ENCODE measurements at regions not wholly inside any gene's neighbourhood (a gene's known extent, or its start where the extent isn't known, plus 50 kb on each side); places are given as distances from the start of the nearest gene placed in this dataset.
A peak's percentile ranks its signal among the peaks of the same experiment; 100 is the strongest.

DNA sequence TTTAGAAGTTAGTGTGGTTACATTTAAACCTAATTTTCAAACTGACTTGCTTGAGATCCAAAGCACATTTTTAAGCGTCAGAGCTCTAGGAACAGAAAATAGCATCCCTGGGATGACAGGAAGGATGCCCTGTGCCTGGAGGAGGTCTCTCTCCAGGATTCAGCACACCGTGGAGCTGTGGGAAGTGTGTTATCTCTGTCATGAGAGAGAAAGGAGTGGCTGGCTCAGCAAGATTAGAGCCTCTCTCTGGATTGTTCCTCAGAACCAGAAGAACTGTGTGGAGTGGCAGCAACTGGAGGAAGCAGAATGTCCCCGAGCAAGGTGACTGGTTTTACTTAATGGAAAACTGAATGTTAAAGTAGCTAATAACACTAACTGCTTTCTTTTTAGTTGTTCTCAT, 233.6 kb upstream of the TGFBR2 start:
- DNase-seq: no peak

DNA sequence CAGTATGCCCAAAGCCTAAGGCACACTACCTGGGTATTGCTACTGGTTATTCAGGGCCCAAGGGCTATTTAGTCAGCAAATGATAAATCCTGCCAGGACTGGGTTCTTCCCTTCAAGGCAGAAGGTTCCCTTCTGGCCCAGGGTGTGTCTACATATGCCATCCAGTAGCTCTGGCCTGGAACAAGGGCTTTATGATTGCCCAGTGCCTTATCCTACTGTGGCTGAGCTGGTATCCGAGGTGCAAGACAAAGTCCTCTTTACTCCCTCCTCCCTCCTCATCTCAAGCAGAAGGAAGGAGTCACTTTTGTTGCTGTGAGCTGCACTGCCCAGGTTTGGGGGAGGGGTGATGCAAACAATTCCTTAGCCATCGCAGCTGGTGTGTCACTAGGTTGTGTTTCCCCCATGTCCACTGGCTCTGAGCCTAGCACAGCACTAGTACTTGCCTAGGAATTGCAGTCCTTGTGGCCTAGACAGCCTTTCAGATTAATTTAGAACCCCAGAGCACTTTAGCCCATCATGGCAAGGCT, 221.8 kb upstream of the TGFBR2 start:
- no peak for DNase-seq

DNA sequence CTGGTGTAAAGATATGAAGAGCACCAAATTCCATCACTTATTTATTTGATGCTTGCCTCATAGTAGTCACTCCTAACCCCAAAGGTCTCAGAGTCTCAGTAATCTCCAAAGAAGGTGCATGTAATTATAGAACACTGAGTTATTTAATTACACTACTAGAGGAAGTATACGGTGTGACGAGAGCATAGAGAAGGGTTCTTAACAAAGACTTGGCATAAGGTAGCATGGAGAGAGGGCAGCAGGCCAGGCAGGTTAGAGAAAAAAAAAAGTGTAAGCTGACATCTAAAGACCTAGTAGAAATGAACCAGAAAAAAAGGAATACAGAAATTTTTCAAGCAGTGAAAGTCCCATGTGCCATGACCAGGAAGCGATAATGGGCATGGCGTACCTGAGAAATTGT, 213.3 kb upstream of the TGFBR2 start:
- no peak for DNase-seq

DNA sequence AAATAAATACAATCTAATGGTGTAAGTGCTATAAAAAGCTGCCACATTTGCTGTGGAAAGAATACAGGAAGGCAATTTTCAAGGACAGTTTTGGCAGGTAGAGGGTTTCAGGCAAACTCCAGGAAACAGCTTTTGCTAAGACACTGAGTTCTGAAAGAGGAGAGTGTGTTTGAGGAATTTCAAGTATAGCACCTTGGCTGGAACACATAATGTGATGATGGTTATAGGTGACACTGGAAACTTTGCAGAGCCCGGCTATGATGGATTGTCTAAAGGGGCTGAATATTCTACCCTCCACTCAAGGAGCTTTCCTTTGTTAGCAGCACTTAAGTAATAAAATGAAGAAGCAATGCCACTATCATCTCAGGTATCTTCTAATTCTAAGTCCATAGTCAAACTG, 209.4 kb upstream of the TGFBR2 start:
- DNase-seq: no peak

DNA sequence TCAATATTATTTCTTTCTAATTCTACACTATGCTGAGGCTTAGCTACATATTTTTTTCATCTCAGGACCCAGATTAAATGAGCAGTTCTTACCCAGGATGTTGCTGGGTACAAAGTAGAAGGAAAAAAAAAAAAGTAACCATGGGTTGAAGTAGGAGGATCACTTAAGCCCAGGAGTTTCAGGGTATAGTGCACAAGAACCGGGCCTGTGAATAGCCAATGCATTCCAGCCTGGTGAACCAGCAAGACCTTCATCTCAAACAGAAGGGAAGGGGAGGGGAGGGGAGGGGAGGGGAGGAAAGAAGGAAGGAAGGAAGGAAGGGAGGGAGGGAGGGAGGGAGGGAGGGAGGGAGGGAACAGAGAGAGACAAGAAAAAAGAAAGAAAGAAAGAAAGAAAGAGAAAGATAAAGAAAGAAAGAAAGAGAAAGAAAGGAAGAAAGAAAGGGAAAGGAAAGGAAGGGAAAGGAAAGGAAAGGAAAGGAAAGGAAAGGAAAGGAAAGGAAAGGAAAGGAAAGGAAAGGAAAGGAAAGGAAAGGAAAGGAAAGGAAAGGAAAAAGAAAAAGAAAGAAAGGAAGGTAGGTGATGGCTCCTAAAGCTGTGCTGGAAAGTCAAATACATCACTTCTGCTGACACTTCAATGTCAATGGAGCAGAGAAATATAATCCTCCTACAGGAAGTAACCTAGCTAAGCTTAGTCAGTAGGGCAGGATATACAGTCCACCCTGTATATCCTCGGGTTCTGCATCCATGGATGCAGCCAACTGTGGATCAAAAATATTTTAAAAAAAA, 206.8 kb upstream of the TGFBR2 start:
- peak; percentile 35 for DNase-seq

DNA sequence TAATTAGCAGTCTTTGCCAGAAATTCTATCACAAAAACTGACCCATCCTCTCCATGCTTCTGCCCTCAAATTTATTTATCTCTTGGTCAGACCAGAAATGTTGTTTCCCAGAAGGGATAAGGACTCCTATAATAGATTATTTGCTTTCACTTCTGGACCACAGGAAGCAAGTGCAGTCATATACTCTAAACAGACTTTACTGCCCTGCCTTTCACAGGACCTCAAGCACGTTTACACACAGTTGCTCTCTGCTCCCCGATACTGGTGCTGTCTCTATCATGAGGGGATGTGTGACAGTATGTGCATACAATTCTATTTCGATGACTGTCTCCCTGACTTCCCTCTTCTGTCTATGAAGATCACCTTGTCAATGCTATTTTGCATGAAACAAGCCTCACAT, 205.5 kb upstream of the TGFBR2 start:
- DNase-seq: no peak

DNA sequence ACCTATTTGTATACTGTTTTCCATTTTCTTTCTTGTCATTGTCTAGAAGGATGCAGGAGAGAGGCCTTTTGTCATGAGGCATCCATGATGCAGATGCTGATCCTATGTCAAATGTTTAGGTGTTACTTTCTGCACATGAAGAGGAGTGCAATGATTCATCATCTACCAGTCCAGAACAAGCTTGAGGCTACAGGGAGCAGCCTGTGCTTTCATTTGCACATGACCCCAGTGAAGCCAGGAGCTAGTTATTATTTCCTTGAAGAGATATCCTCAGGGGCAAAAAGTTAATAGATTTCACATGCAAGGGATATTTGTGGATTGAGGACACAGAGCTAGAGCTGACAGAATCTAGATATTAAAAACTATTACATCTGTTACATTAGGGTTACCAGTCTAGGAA, 204.4 kb upstream of the TGFBR2 start:
- peak; percentile 63 for DNase-seq

DNA sequence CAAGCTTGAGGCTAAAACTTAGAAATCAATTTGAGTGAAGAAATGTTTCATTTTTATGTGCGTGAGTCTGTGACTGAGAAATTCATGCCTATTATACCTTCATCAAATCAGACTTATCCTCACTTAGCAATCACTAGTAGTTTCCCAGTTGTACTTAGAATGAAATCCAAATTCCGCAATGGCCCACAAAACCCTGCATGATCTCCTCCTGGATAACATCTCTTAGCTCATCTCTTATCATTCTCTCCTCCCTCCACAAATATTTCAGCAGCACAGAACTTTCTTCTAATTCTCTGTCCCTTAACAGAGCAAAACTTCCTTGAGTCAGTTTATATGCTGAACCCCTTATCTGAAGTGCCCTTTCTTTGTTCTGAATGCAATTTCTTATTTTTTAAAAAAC, 198.8 kb upstream of the TGFBR2 start:
- no peak for DNase-seq

DNA sequence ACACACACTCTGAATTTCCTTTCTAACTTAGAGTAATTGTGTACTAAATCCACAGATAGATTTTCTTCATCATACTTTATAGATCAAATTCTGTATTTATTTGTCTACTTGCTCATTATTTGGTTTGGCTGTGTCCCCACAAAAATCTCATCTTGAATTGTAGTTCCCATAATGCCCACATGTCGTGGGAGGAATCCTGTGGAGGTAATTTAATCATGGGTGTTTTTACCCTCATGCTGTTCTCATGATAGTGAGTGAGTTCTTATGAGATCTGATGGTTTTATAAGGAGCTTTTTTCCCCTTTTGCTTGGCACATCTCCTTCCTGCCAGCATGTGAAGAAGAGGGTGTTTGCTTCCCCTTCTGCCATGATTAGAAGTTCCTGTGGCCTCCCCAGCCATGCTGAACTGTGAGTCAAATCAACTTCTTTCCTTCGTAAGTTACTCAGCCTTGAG, 198.3 kb upstream of the TGFBR2 start:
- no peak for DNase-seq

DNA sequence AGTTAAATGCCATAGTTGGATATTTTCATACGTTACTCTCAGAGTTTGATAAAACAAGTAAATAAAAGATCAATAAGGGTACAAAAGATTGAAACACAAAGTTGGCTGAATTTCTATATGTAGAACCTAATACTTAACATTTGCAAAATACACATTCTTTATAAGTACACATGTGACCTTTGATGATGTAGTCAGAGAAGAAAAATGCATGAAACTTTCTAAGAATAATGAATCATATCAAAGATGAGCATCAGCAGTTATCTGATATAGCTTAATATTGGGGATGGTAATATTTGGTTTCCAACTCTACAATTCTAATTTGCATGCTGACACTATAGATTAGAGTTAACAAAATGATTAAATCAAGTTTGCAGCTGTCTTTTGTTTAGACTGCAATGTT, 188.0 kb upstream of the TGFBR2 start:
- peak; percentile 59 for DNase-seq

DNA sequence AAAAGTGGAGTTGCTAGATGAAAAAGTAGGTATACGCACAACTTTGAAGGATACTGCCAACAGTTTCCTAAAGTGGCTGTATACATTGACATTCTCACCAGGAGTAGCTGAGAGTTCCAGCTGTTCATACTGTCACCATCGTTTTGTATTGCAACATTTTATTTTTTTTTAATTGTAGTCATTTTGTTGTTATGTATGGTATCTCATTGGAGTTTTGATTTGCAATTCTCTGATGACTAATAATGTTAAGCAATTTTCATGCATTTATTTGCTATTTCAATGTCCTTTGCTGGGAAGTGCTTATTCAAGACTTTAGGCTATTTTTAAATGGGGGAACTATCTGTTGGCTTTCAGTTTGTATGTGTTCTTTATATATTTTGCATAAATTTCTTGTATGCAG, 185.1 kb upstream of the TGFBR2 start:
- DNase-seq: peak; percentile 72

DNA sequence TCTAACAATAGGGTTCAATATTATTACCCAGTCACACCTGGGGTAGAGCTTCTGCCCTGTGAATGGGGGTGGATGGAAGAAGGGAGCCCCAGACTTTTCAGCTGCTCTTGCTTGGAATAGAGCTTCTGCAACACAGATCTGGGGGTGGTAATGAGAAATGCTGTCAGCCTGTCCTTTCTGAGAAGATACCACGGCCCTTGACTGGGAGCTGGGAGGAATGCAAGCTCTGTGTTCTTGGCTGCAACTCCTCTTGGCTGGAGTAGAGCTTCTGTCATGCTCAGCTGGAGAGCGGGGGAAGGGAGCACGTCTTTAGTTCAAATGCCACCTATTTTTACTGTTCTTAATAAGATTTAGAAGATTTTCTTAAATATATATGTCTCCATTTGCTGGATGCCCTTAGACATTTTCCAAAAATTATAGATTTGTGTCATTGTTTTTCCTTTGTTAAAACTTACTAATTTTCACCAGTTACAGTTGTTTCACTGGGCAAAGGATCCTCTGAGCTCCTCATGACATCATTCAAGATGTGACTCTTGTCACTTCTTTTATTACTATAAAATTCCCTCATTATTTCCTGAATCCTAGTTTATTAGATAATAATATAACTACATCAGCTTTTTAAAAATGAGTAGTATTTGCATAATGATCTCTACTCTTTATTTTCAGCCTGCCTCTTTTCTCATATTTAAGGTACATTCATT, 180.0 kb upstream of the TGFBR2 start:
- peak; percentile 21 for DNase-seq

DNA sequence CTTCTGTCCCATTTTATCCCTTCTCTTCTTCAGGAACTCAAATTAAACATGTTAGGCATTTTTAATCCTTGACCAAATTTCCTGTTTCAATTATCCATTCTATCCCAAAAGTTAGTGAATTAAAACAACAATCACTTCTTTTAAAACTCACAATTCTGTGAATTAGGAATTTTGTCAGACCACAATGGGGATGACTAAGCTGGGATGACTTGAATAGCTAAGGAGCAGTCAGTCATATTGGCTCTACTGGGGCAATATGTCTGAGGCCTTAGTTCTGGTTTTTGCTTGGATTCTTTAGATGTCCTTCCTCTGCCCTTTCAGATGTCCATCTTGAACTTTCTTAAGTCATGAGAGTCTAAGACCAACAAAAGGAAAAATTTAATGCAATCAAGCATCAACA, 178.2 kb upstream of the TGFBR2 start:
- peak; percentile 78 for DNase-seq

DNA sequence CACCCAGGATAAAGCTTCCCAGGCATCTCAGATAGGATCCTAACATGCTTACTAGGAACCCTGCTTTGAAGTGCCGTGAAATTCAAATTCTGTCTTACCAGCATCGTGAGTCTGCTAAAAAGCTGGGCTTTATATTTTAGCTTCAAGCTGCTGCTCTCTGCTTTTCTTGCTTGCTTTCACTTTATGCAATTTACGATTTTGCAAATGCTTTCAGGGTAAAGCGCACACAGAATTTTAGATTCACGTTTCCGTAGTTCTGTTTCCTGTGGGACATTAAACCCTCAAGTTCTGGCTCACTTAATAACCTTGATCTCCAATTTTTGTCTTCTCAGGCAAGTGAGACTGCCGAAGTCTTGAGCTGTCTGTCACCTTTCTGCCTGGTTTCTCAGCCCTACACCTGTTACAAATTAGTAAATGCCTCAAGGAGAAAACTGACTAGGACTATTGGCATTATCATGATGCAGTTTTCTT, 170.5 kb upstream of the TGFBR2 start:
- peak; percentile 17 for DNase-seq

DNA sequence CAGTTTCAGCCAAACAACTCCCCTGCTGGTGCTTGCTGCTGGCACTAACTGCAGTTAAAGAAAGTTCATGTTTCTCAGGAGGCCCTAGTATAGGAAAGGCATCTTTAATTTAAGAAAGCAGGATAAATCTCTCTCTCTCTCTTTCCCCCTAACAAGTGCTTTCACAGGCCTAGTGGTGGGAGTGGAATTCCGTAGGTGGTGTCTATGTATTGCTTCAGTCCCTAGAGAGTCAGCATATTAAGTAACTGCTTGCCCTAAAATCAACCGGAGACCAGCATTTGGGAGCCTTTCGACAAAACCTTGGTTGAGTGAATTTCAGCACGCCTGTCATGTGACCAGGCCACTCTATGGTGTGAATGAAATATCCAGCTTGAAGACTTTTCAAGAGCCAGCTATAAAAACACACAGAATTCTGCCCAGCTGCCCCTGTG, 169.2 kb upstream of the TGFBR2 start:
- peak; percentile 39 for DNase-seq

DNA sequence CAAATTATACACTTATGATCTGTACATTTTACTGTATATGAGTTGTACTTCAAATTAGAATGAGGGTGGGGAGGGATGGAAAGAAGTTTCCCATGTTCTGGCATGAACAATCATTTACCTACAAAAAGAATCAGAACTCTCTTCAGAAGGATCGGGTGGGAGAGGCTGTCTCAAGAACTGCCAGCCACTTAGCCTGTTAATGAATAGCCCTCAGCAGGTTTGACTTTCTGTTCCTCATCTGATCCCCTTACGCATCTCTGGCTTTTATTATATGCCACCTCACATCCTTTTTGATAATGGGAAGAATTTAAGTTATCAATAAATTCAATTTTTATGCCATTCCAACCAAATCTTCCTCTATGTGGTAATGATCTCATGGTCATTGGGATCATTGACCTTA, 168.3 kb upstream of the TGFBR2 start:
- no peak for DNase-seq

DNA sequence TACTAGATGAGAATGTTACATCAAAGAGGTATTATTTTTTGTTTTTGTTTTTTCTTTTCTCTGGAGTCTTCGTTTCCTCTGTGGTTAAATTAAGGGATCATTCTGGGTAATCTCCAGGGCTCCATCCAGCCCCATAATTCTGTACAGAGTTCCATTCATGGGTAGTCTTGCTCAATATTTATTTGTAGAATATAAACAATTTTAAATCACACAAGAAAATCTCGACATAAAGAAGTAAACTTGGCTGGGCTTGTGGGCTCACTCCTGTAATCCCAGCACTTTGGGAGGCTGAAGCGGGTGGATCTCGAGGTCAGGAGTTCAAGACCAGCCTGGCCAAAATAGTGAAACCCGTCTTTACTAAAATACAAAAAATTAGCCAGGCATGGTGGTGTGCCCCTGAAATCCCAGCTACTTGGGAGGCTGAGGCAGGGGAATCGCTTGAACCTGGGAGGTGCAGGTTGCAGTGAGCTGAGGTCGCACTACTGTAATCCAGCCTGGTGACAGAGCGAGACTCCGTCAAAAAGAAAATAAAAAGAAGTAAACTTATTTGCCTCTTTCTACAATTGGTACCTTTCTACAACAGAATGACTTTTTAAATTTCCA, 166.8 kb upstream of the TGFBR2 start:
- DNase-seq: no peak

DNA sequence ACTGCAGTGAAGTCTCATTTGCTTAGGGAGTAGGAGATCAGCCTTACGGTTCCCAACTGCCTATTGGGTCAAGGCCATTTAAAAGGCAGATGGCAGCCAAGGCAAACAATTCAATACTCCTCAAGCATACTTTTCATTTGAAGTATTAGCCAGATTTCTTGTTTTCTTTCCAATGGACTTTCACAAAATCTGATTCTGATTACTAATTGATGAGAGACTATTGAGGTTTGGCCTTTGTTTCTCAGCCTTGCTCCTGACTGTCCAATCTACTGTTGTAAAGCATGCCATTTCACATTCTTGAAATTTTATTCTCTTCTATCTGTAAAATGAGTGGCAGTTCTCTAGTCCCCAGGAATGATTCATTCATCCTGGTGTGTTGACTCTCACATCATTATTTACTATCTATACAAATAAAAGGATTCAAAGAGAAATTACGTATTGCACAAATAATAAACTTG, 166.2 kb upstream of the TGFBR2 start:
- DNase-seq: peak; percentile 82

DNA sequence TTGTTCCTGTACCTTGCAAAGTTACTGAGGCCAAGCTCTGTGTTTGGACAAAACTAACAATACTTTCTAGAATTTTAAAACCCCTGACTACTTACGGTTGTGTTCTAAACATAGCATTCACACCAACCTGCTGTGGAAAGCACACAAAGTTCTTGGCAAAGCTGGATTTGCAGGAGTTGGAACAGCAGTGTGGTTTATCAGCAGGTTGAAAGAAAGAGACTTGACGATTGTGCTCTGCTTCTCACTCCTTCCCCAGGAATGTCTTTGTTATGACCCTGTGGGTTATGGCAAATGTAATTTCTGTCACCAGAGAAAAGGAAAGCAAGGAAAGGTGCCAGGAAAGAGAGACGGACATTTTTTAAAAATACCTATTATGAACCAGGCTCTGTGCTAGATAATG, 165.5 kb upstream of the TGFBR2 start:
- DNase-seq: no peak

DNA sequence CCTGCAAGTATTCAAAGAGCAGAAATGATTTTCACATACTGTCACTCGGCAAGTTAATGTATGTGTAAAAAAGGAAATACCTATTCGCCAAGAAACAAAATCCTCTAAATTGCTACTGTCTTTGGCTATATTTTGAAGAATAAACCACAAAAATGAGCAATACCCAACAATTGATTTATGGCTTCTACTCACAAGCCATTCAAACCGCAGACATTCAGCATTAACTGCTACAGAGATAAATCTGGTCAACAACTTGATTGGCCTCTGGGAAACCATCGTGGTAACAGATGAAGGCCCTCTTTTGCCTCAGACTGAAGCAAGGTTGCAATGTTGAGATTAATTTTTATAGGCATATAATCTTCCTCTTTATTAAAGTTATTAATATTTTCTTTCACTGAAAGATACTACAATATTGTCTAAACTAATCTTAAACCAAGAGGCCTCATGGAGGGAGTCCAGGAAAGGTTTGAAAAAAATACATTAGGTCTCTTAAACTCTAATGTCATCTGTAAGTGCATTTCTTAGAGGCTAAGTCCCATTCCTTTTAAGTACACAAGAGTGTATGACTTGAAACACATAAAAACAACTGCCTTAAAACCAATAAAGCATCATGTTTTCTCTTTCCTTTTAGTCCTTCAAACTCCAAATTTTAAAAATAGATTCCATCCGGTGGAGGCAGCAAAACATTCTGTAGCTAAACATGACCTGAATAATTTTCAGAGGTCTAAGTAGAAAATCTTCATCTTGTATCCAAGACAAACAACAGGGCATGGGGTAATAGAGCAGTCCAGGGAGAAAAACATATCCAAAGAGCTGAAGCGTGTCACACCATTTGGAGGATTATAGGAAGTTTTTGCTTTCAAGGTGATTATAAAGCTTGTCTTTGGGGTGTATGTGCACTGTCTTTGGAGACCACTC, 162.4 kb upstream of the TGFBR2 start:
- DNase-seq: no peak

DNA sequence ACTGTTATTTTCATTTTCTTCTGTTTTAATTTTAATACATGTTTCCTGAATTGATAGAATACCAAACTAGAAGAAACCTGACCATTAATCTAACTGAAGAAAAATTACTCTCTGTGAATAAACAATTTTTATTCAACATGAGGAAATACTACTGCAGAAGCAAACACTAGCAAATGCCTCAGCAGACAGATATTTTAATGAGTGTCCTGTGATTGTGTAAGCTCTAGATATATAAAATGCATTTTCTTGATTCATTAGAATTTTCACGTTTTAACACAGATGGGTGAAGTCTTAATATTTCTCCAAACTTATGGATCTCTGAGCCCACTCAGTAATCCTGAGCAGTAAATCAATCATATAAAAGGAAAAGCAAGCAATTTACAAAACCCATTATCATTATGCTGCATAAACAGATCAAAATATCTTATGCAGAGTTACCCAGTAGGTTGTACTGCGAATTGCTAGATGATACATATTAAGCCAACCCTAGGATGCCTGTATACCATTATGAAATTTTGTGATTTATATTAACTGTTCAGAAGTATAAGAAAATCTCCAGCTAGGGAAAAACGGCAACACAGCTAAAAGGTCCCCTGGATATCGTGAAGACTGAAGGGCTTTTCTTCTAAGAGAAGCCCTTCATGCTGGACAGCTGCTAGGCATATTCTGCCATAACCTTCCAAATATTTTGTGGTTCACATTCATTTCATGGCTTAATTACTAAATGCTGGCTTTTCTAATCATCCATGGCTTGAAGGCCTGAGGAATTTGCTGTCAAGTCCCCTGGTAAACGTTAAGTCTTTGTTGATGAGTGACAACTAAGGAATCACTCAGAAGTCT, 157.7 kb upstream of the TGFBR2 start:
- DNase-seq: no peak

DNA sequence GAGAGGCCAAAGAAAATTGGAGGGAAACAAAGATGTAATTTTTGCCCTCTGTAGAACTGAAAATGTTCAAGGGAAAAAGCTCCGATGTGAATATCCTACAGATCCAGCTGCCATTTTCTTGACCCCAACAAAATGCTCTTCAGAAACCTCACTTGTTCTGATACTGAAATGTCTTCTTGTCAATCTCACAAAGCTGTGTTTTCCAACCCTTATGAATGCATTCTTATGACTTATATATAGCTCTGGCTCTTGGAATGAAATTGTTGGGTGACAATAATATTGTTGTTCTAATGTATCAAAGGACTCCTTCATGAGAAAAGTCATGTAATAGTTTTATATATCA, 157.1 kb upstream of the TGFBR2 start:
- no peak for DNase-seq

All from EL (cell line).